ENCODE measurements at regions not wholly inside any gene's neighbourhood (a gene's known extent, or its start where the extent isn't known, plus 50 kb on each side); places are given as distances from the start of the nearest gene placed in this dataset.

DNA sequence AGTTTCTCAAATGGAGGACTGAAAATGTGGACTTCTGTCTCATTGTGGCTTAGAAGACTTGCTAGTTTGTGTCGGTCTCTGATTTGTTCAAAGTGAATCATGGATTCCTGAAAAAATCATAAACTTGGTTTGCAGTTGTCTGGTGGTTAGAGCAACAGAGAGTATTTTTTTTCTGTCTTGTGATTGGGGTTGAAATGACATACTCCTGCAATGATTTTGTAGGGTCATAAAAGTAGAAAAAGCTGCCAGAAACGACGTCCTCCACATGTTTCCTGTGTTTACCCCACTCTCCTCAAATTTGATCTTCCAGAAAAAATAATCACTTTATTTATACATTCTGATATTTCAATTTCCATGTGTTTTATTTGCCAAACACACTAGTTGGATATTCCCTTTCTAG lies 219.2 kb upstream of the PGR start:
- intact Hi-C loops (cut with micrococcal nuclease) (no loop called here), in situ Hi-C loops (cut with MboI) (no loop called here)
- no peak for FAIRE-seq
- TF ChIP-seq NCOA4 (IDR thresholded peaks at IDR 0.05; ENCODE audit: partially characterized antibody) (no peak), NR2C2 (CRISPR knock-in tag; IDR thresholded peaks at IDR 0.05) (no peak), NR2C2 (tag; IDR thresholded peaks at IDR 0.05) (no peak), ESRRA (IDR thresholded peaks at IDR 0.05; ENCODE audit: borderline replicate concordance, low read depth) (no peak), POLR3A (IDR thresholded peaks at IDR 0.05; ENCODE audit: borderline replicate concordance, extremely low read depth, insufficient read depth, insufficient read length) (no peak), ESRRB (CRISPR knock-in tag; IDR thresholded peaks at IDR 0.05; ENCODE audit: borderline replicate concordance) (no peak), PYGO2 (tag; IDR thresholded peaks at IDR 0.05) (no peak), MECOM (CRISPR knock-in tag; IDR thresholded peaks at IDR 0.05) (no peak), BRD4 (IDR thresholded peaks at IDR 0.05) (no peak), FOS (IDR thresholded peaks at IDR 0.05; ENCODE audit: extremely low read depth, insufficient read length) (no peak), BCL6 (CRISPR knock-in tag; IDR thresholded peaks at IDR 0.05) (no peak), SMARCA5 (IDR thresholded peaks at IDR 0.05) (no peak), KLF6 (CRISPR knock-in tag; IDR thresholded peaks at IDR 0.05; ENCODE audit: borderline replicate concordance) (no peak)
- TF ChIP-seq, protein P1, sequence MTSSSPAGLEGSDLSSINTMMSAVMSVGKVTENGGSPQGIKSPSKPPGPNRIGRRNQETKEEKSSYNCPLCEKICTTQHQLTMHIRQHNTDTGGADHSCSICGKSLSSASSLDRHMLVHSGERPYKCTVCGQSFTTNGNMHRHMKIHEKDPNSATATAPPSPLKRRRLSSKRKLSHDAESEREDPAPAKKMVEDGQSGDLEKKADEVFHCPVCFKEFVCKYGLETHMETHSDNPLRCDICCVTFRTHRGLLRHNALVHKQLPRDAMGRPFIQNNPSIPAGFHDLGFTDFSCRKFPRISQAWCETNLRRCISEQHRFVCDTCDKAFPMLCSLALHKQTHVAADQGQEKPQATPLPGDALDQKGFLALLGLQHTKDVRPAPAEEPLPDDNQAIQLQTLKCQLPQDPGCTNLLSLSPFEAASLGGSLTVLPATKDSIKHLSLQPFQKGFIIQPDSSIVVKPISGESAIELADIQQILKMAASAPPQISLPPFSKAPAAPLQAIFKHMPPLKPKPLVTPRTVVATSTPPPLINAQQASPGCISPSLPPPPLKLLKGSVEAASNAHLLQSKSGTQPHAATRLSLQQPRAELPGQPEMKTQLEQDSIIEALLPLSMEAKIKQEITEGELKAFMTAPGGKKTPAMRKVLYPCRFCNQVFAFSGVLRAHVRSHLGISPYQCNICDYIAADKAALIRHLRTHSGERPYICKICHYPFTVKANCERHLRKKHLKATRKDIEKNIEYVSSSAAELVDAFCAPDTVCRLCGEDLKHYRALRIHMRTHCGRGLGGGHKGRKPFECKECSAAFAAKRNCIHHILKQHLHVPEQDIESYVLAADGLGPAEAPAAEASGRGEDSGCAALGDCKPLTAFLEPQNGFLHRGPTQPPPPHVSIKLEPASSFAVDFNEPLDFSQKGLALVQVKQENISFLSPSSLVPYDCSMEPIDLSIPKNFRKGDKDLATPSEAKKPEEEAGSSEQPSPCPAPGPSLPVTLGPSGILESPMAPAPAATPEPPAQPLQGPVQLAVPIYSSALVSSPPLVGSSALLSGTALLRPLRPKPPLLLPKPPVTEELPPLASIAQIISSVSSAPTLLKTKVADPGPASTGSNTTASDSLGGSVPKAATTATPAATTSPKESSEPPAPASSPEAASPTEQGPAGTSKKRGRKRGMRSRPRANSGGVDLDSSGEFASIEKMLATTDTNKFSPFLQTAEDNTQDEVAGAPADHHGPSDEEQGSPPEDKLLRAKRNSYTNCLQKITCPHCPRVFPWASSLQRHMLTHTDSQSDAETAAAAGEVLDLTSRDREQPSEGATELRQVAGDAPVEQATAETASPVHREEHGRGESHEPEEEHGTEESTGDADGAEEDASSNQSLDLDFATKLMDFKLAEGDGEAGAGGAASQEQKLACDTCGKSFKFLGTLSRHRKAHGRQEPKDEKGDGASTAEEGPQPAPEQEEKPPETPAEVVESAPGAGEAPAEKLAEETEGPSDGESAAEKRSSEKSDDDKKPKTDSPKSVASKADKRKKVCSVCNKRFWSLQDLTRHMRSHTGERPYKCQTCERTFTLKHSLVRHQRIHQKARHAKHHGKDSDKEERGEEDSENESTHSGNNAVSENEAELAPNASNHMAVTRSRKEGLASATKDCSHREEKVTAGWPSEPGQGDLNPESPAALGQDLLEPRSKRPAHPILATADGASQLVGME (CRISPR knock-in tag; IDR thresholded peaks at IDR 0.05) = no peak
- TF ChIP-seq, protein P2, sequence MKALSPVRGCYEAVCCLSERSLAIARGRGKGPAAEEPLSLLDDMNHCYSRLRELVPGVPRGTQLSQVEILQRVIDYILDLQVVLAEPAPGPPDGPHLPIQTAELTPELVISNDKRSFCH (CRISPR knock-in tag; IDR thresholded peaks at IDR 0.05) = no peak
- TF ChIP-seq, protein P2 (tag; IDR thresholded peaks at IDR 0.05) = no peak
- TF ChIP-seq, protein P3, sequence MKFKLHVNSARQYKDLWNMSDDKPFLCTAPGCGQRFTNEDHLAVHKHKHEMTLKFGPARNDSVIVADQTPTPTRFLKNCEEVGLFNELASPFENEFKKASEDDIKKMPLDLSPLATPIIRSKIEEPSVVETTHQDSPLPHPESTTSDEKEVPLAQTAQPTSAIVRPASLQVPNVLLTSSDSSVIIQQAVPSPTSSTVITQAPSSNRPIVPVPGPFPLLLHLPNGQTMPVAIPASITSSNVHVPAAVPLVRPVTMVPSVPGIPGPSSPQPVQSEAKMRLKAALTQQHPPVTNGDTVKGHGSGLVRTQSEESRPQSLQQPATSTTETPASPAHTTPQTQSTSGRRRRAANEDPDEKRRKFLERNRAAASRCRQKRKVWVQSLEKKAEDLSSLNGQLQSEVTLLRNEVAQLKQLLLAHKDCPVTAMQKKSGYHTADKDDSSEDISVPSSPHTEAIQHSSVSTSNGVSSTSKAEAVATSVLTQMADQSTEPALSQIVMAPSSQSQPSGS (CRISPR knock-in tag; IDR thresholded peaks at IDR 0.05) = no peak

More for the DNA sequence above, 219.2 kb upstream of the PGR start:
- Histone ChIP-seq H3K4me2 (ENCODE audit: insufficient read depth, low read length) (no peak overlapping the region), H2AFZ (ENCODE audit: low read depth, low read length) (no peak overlapping the region), H3K27me3 (ENCODE audit: control insufficient read depth in 2 of 2, insufficient read depth in 2 of 2, low read length in 2 of 2) (no peaks in the 10 kb centered on the region), H3K9ac (ENCODE audit: insufficient read depth in 1 of 2, low read depth in 2 of 2, low read length in 2 of 2) (no peak overlapping the region), H3K27ac (ENCODE audit: extremely low read depth, low read depth, low read length) (no peak overlapping the region), H3K4me3 (no peak overlapping the region), H3K9me3 (replicated peaks; ENCODE audit: control insufficient read depth, insufficient read depth, low read depth, low read length) (no peaks in the 10 kb centered on the region), H3K36me3 (ENCODE audit: control insufficient read depth, insufficient read depth, low read length) (no peaks in the 10 kb centered on the region), H3K79me2 (ENCODE audit: control insufficient read depth, insufficient read depth, low read length) (no peaks in the 10 kb centered on the region), H3K4me1 (replicated peaks in 1 of 2; ENCODE audit: control insufficient read depth in 2 of 2, insufficient read depth in 2 of 2, low read length in 2 of 2) (no peaks in the 10 kb centered on the region), H4K20me1 (replicated peaks; ENCODE audit: control insufficient read depth, insufficient read depth, low read length) (no peaks in the 10 kb centered on the region), H3K9me1 (ENCODE audit: control insufficient read depth, insufficient read depth, low read length) (no peaks in the 10 kb centered on the region)
- BruUV-seq (replicated peaks) = no TSS peak
- ChIA-PET CTCF (ENCODE audit: low intra/inter-chr PET ratio) (no interaction called here), POLR2A (no interaction called here)
- ATAC-seq (no peak), DNase-seq (ENCODE audit: extremely low read depth in 1 of 4, low spot score in 3 of 4) (no peak)
- 0% methylated on average over 3 of the region's 3 CpGs for WGBS (ENCODE audit: insufficient coverage, low coverage, missing lambda C conversion rate)
